MM.1S (cell line): ENCODE measurements at regions not wholly inside any gene's neighbourhood (a gene's known extent, or its start where the extent isn't known, plus 50 kb on each side); places are given as distances from the start of the nearest gene placed in this dataset.

Source experiments
- CTCF ChIP-seq: fragments of 300-600 bp; sonication (generic); IDR thresholded peaks from 2 replicates; pipeline ENCODE4 v1.5.1; 2016; ENCODE audit warnings: antibody characterized with exemption, low read length, mixed read lengths
- EZH2 ChIP-seq: fragments of 300-600 bp; sonication (generic); optimal IDR thresholded peaks from 2 replicates; pipeline ENCODE3; 2017; ENCODE audit warnings: low read depth, mild to moderate bottlenecking, antibody characterized with exemption, low read length, mixed read lengths
- EZH2phosphoT487 ChIP-seq: fragments of 300-600 bp; sonication (generic); IDR thresholded peaks from 2 replicates; pipeline ENCODE4 v1.6.1; 2018; ENCODE audit warnings: antibody characterized with exemption, low read length

DNA sequence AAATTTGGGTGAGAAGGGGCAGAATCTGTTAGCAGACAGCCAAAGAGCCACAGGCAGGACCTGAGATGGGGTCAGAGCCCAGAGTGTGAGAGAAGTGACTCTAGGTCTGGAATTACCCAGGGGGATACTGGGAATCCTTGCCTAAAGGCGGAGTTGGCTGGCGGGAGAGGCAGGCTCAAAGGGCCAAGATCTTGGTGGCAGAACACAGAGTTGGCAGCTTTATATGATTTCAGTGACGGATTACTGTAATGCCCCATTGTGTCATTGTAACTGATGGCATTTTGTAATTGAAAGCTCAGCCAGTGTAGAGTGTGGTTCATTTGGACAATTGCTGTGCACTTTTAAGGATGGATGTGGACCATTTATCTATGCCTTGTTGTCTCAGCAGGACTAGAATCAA is 77.3 kb downstream of the SMIM20 start:
- no peak for TF ChIP-seq CTCF
- no peak for TF ChIP-seq EZH2
- no peak for TF ChIP-seq EZH2phosphoT487
